HG03280 (cell line): ENCODE measurements at regions not wholly inside any gene's neighbourhood (a gene's known extent, or its start where the extent isn't known, plus 50 kb on each side); places are given as distances from the start of the nearest gene placed in this dataset.

ENCODE experiments used
- ATAC-seq: cut with Tn5 transposase; IDR thresholded peaks from one replicate; pipeline ENCODE4 v1.9.1; 2021; ENCODE audit warnings: mild to moderate bottlenecking, moderate library complexity; ENCODE audit not compliant: unreplicated experiment

DNA sequence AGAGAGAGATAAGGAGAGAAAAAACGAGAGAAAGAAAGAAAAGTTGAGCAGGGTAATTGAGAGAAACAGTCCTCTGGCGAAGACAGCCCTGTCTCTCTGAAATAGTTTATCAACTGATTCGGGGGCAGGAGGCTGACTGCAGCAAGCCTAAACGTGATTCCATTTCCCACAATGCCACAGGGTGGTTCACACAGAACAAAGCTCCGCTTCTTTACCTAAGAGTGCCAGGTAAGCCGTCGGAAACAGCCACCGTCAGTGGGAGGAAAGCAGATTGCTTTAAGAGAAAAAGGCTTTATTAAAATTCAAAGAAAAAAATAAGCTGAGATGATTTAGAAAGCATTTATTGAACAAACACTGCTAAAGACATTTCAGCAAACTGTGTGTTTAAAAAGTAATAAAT, 271.4 kb upstream of the POU3F3 start:
- ATAC-seq: no peak

DNA sequence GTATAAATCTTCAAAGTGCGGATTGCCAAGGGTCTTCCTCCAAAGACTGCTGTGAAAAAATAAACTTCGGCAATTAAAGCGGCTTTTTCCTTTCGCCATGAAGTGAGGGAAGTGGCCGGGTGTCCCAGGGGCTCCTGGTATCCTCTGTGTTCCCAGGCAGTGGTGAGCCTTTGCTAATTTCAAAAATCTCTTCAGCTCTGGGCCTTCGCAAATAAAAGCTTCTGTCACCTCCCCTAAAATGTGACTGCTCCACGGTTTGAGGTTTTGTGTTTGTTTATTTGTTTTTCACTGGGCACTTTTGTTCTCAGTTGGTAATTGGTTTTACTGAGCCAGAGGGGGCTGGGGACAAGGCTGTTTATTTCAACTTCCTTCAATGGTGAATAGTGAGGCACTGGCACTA, 270.1 kb upstream of the POU3F3 start:
- ATAC-seq: no peak

DNA sequence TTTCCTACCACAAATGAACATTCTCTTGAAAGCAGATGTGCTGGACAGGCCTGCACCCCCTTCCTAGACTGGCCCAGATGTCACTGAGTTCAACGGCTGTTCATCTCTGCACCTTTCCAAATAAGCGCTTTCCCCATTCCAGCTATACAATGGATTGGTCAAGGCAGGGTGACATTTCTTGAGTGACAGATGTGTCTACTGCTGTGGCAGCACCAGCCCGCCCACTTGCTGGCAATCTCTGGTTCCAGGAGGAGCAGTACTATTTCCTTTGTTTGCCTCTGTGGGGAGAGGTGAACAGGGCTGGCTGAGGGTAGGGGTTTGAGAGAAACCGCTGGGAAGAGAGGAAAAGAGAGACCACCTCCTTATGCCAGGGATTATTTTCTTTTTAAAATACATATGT, 269.5 kb upstream of the POU3F3 start:
- no peak for ATAC-seq

DNA sequence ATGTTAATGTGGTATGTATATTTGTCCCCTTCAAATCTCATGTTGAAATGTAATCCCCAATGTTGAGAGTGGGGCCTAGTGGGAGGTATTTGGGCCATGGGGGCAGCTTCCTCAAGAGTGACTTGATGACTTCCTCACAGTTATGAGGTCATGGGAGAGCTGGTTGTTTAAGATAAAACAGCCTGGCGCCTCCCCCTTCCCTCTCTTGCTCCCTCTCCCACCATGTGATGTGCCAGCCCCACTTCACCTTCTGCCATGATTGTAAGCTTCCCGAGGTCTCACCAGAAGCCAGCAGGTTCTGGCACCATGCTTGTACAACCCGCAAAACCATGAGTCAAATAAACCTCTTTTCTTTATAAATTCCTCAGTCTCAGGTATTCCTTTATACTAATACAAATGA, 258.3 kb upstream of the POU3F3 start:
- ATAC-seq: no peak

DNA sequence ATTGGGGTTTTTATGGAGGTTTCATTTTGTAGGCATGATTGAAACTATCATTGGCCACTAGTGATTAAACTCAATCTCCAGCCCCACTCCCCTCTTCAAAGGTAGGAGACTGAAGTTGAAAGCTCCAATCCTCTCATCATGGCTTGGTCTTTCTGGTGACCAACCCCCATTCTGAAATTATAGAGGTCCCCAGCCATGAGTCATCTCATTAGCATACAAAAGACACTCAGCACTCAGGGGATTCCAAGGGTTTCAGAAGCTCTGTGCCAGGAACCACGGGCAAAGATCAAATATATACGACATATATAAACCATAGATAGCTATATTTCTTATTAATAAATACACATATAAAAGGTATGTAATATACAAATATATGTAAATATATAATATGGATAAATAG, 256.0 kb upstream of the POU3F3 start:
- no peak for ATAC-seq

DNA sequence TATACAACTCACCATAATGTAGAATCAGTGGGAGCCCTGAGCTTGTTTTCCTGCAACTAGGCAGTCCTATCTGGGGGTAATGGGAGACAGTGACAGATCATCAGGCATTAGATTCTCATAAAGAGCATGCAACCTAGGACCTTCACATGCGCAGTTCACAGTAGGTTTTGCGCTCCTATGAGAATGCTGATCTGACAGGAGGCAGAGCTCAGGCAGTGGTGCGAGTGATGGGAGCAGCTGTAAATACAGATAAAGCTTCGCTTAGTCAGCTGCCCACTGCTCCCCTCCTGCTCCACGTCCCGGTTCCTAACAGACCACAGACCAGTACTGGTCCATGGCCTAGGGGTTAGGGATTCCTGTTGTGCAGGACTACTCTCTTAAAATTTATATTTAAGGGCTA, 255.3 kb upstream of the POU3F3 start:
- no peak for ATAC-seq

DNA sequence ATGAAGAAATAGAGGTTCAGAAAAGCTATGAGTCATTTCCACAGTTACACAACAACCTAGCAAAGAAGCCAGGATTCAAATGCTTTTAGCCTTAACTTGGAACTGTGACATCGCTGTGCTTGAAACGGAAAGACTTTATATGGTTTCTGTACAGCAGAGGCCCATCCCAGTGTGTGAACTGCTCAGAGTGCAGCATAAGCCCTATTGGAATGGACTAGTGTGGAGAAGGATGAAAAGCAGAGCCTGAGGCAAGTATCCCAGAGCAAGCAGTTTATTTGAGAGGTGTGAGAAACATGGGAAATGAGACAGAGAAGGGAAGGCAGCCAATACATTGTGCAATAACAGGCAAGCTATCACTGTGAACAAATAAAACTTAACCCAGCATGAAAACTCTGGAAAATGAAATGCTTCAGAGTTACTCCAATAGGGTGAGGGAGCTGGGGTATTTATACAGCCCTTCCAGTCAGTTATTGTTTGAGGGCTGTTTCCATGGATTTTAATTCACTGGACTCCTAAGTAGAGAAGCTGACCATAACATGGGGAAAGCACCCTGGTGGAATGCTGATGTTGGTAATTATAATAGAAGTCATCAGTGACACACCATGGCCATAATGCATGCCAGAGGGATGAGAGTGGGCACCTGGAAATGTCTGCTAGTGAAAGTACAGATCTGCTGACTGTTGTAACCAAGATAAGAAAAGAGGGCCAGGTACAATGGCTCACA, 254.0 kb upstream of the POU3F3 start:
- ATAC-seq: no peak

DNA sequence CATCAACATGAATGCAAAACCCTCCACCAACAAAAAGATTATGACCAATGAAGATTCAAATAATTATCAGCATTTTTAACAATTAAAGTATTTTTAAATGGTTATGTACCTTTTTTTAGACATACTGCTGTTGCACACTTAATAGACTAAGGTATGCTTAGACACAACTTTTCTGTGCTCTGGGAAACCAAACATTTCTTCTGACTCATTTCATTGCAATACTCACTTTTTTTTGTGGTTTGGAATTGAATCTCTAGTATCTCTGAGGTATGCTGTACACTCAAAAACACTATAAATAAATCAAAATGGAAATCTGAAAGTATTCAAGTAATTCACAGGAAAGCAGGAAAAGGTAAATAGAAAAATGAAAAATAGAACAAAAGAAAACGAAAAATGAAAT, 247.9 kb upstream of the POU3F3 start:
- no peak for ATAC-seq

DNA sequence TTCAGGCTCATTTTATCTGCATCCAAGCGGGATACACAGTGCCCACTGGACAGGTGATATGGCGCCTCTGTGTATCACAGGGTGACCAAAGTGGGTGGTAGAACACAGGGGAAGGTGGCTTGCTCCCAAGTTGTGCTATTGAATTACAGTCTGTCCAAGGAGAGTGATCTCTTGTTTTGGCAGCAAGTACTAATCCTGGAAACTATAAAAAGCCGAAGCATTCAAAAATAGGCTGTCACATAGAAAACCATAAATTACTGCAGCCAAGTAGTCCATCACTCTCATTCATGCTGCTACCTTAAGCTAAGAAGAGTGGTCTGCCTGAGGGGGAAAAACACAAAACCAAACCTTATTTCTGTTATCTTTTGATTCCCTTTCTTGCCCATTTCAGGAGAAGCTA, 237.1 kb upstream of the POU3F3 start:
- ATAC-seq: no peak

DNA sequence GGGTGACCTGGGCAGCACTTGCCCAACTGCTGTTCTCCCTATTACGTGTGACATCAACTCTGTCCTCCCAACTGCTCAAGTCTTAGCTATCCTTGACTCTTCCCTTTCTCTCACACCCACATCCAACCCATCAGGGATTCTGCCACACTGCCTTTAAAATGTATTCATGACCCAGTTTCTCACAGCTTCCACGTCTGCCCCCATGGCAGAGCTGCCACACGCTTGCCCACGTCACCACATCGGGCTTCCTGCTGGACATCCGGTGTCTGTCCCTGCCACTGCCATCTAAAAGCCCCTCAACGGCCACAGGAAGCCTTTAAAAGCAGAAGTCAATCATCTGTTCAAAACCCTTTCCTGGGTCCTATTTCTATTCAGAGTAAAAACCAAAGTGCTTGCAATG, 233.1 kb upstream of the POU3F3 start:
- no peak for ATAC-seq

DNA sequence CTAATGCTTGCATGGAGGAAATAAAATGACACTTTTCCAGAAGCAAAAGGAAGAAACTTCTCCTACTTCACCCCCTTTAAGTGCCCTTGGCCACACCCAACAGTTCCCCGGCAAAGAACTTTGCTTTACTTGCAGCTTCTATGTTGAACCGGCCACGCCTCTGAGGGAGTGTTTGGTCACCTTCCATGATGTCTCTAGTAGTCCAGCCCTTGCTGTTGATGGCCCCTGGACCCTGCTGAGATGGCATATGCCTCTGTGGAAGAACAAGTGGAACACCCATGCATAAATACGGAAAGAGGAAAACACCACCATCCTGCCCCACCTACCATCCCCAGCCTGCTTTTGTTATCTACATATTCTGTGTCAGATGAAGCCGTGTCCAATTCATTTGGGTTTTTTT, 218.3 kb upstream of the POU3F3 start:
- no peak for ATAC-seq

DNA sequence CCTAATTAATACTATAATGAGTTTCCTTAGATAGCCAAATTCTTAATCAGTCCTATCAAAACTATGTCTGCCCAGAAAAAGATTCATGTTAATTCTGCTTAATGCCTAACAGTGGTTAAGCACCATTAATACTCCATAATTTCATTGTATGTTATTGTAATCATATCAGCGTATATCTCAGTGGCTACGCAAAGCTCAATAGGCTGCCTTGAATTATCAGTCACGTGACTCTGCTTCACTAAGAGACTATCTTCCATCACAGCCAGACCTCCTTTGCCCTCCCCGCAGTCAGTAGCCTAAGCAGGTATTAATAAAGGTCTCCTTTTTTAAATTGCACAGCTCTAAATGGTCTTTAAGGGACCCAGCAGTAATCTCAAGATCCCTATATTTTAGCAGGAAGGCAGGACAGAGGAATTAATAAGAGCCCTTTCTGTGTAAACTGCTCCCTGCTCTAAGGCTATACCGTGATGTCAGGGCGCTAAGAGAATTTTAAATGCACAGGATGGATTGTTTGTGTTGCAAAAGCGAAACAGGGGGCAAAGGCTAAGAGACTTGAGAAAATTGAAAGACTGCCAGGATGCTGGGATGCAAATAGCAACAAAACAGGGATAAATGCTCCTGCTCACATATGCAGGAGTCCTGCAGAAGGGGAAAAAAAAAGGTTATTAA, 215.6 kb upstream of the POU3F3 start:
- no peak for ATAC-seq

DNA sequence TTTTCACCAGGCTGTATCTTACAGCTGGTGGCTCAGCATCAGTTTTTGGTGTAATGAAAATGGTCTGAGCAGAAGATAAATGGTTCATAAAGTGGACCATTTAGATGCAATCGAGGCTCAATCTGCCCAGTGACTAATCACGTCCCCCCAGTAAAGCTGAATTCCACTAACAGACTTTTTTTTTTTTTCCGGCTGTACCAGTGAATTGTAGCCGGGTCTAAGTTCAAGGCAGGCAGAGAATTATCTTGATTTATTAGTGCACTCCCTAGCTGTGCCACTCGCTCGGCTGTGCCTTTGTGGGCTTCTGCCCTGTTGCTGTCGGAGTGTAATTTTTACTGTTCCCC, 215.1 kb upstream of the POU3F3 start:
- ATAC-seq: no peak

DNA sequence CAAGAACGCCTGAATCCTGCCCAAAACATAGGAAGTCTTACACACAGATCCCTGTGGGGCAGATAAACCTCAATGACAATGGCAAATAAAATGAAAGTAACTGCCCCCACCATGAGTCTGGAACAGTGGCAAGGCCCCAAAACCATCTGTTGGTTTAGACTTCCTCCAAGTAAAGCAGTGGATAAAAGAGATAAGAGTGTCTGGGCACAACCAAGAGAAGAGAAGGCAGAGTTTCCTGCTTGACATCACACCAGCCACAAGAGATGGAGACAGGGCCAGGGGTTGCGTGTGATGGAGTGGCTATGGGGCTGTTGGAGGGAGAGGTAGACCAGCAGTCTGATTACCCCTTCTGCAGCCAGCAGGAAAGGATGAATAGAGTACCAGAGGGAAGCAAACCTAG, 212.1 kb upstream of the POU3F3 start:
- no peak for ATAC-seq

DNA sequence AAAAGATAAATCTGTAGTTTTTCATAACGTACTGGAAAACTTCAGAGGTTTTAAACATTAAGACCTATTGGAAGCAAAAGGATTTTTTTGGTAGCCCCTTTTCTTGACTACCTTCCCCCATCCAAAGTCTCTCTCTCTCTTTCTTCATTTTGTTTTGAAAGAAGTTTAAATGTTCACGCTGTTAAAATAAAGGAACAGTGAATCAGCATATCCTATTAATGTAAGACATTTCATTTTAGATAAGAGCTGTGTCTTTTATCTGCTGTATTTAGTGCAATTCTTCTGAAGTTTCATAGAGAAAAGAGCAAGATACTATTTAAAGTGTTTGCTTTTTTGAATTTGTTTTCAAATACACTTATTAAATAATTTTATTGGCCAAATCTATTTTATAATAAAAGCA, 205.5 kb upstream of the POU3F3 start:
- no peak for ATAC-seq

DNA sequence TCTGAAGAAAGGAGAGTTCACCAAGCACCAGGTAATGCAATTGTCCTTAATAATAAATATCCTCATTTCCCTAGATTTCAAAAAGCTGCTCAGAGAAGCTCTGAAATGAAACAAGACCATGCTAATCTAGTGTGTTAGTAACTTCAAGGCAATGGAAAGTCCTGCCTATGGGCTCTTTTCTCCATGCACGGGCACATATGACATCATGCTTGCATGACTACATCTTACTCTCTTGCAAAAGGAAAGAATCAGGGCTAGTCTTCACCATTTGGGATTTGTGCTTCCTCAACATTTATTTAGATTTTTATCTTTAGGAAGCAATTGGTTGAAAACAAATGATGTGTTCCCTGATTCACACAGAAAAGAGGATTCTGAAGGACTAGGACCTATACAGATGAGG, 204.0 kb upstream of the POU3F3 start:
- ATAC-seq: no peak

DNA sequence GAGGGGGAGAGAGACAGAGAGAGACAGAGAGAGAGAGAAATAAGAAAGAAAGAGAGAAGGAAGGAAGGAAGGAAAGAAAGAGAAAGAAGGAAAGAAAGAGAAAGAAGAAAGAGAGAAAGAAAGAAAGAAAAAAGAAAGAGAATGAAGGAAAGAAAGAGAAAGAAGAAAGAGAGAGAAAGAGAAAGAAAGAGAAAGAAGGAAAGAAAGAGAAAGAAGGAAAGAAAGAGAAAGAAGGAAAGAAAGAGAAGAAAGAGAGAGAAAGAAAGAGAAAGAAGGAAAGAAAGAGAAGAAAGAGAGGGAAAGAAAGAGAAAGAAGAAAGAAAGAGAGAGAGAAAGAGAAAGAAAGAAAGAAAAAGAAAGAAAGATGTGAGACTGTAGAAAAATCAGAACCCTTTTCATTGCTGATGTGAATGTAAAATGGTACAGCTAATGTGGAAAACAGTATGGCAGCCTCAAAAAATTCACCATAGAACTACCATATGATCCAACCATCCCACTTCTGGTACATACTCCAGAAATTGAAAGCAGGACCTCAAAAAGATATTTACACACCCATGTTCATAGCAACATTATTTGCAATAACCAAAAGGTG, 203.4 kb upstream of the POU3F3 start:
- ATAC-seq: no peak

DNA sequence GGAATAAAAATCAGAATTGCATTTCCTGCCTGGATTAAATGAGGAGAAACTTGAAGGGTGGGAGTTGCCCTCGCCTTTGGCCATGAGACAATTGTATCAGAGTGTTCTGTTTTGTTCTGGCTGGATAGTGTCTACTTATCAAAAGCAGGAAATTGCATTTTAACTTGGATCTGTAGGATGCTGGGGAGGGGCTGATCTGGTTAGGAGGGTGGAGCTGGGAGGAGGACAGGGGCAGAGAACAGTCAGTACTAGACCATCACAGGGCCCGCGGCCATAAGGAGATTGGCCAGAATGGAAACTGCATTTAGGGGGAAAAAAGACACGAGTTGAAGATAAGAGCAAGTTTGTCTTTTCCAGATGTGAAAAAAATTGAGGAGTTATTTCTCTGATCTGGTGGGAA, 199.1 kb upstream of the POU3F3 start:
- no peak for ATAC-seq

DNA sequence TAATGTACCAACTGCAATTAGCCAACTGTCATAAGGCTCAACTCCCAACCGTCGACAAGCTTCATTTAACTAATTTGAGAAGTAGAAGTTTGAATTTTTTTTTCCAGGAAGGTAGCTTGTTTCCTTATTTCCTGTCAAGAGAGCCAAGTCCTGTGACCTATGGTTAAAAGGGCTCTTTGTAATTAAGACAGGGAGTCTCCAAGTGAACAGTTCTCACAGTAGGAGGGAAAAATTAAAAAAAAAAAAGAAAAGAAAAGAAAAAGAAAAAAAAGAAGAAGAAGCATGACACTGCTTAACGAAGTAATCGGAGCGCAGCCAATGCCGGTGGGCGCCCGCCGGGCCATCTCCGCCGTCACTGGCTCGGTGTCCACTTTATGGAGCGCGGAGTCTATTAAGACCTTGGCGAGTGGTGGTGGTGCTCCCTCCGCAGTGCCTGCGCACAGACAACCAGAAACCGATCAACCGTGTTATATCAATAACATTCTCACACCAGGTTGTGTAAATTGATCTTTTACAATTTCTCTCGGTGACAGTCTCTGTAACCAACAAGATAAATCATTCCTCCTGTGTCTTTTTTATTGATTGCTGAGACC, 197.2 kb upstream of the POU3F3 start:
- ATAC-seq: no peak

DNA sequence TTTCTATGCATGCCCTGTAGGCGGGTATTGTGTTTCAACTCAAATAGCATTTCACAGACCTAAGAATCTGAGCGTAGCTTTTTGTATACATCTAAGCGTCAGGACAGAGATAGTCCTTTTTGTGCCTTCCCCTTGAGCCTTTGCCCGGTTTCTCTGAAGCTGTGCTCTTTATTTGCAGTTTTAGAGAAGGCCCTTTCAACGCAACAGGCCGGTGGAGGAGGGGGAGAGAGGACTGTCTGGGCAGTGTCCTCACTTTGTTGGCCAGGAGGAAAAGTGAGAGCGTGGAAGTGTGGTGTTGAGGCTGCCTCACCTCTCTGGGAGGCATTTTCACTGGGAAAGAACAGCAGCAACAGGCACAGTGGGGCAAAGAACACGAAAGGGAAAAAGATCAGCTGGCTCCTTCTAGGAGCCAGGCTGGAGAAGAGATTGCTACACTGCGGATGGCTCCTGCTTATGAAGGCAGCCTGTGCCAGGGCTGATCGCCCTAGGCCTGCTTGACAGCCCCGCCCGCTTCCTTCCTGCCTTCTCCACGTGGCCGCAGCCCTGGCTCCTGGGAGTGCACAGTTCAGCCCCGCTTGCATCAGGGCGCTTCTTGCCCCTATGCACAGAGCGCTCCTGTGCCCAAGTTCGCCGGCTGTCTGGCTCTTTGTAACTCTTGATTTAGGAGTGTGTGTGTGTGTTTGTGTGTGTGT, 195.6 kb upstream of the POU3F3 start:
- no peak for ATAC-seq

DNA sequence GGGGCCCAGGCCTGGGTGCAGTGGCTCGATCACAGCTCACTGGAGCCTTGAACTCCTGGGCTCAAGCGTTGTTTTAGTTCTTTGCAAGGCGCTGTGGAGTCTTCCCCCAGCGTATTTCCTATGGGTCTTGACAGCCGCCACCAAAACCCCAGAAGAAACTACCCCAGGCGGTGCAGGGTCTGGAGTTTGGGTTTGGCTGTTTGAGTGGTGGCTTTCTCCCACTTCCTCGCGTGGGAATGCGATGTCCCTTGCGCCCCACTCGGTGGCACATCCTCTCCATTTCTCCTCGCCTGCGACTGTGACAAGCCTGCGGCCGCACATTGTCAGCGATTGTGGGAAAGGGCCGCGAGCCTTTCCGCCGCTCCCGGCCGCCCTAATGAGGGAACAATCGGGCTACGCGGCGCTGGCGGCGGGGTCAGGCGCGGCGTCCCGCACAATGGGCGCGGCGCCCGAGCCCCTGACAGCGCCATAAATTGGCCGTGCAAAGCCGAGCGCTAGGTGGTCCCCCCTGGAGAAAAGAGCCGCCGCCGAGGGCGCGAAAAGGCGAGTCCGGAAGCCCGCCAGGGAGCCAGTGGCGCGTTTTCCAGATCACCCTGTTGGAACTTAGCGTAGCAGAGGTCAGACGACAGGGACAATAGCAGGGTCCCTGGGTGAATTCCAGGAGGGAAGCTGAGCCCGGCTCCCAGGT, 194.9 kb upstream of the POU3F3 start:
- ATAC-seq: no peak
